OCI-LY3 (cell line): ENCODE measurements at regions not wholly inside any gene's neighbourhood (a gene's known extent, or its start where the extent isn't known, plus 50 kb on each side); places are given as distances from the start of the nearest gene placed in this dataset.

Experiments used
- H2AFZ ChIP-seq: fragments of 200-600, 300-600 bp; shearing (Covaris generic); 2 replicates; pipeline ENCODE4 v1.6.0; 2014; ENCODE audit warnings: antibody characterized with exemption, low read depth, low read length
- H3K27ac ChIP-seq: fragments of 200-600, 300-600 bp; sonication (generic); 2 replicates; pipeline ENCODE4 v1.5.1; 2014; ENCODE audit warnings: mild to moderate bottlenecking, low read length, moderate library complexity, mixed read lengths
- H3K27me3 ChIP-seq: fragments of 200-600, 300-600 bp; sonication (generic); 2 replicates; pipeline ENCODE4 v1.6.1; 2014; ENCODE audit warnings: low read depth, low read length, mixed read lengths
- H3K36me3 ChIP-seq: fragments of 200-600, 300-600 bp; sonication (generic); replicated peaks from 2 replicates; pipeline ENCODE3; 2014; ENCODE audit warnings: low read depth, low read length, mixed read lengths
- H3K4me1 ChIP-seq: fragments of 300-600, 200-600 bp; sonication (generic); 2 replicates; pipeline ENCODE4 v1.6.1; 2014; ENCODE audit warnings: low read length, mixed read lengths
- H3K4me2 ChIP-seq: fragments of 200-600, 300-600 bp; sonication (generic); 2 replicates; pipeline ENCODE4 v1.6.1; 2014; ENCODE audit warnings: low read length, mixed read lengths
- H3K4me3 ChIP-seq: fragments of 300-600, 200-600 bp; sonication (generic); 2 replicates; pipeline ENCODE4 v1.5.1; 2014; ENCODE audit warnings: antibody characterized with exemption, mild to moderate bottlenecking, low read length, moderate library complexity
- H3K79me2 ChIP-seq: fragments of 300-600, 200-600 bp; shearing (Covaris generic); 2 replicates; pipeline ENCODE4 v1.6.1; 2014; ENCODE audit warnings: mild to moderate bottlenecking, low read length, mixed read lengths
- H3K9ac ChIP-seq: fragments of 300-600, 200-600 bp; shearing (Covaris generic); 2 replicates; pipeline ENCODE4 v1.6.0; 2014; ENCODE audit warnings: mild to moderate bottlenecking, low read length, moderate library complexity
- H3K9me3 ChIP-seq: fragments of 200-600, 300-600 bp; shearing (Covaris generic); 2 replicates; pipeline ENCODE4 v1.6.1; 2014; ENCODE audit warnings: low read length, mixed read lengths; ENCODE audit not compliant: insufficient read depth
- H4K20me1 ChIP-seq: fragments of 200-600, 300-600 bp; sonication (generic); 2 replicates; pipeline ENCODE4 v1.6.1; 2016; ENCODE audit warnings: low read length, mixed read lengths; ENCODE audit not compliant: insufficient read depth
- CTCF ChIP-seq: fragments of 200-600, 300-600 bp; sonication (generic); IDR thresholded peaks from 2 replicates; pipeline ENCODE4 v1.5.1; 2014; ENCODE audit warnings: antibody characterized with exemption, low read length, low read depth
- EZH2phosphoT487 ChIP-seq: fragments of 200-600 bp; shearing (Covaris generic); IDR thresholded peaks from 2 replicates; pipeline ENCODE4 v1.6.1; 2018; ENCODE audit warnings: antibody characterized with exemption, mixed run types, low read depth

GRCh38 chr7:109387530-109387929 lies 817.9 kb downstream of the DNAJB9 start:
- H4K20me1 ChIP-seq = no peaks in the 10 kb centered on the region
- no peaks in the 10 kb centered on the region for H3K36me3 ChIP-seq
- H3K9me3 ChIP-seq = no peaks in the 10 kb centered on the region
- H3K4me2 ChIP-seq = no peak overlapping the region
- TF ChIP-seq EZH2phosphoT487 (no peak), CTCF (no peak)
- no peak overlapping the region for H3K9ac ChIP-seq
- H2AFZ ChIP-seq = no peak overlapping the region
- H3K27me3 ChIP-seq = no peaks in the 10 kb centered on the region
- H3K79me2 ChIP-seq = no peaks in the 10 kb centered on the region
- H3K4me3 ChIP-seq = no peak overlapping the region
- no peak overlapping the region for H3K27ac ChIP-seq
- no peaks in the 10 kb centered on the region for H3K4me1 ChIP-seq

- Histone ChIP-seq H3K4me2 (no peak overlapping the region), H3K9me3 (no peaks in the 10 kb centered on the region), H3K4me1 (no peaks in the 10 kb centered on the region), H3K27me3 (no peaks in the 10 kb centered on the region), H4K20me1 (no peaks in the 10 kb centered on the region), H3K27ac (no peak overlapping the region), H3K36me3 (no peaks in the 10 kb centered on the region), H2AFZ (no peak overlapping the region), H3K9ac (no peak overlapping the region), H3K79me2 (no peaks in the 10 kb centered on the region), H3K4me3 (no peak overlapping the region)
- no peak for TF ChIP-seq EZH2phosphoT487
- no peak for TF ChIP-seq CTCF
These were observed 821.6 kb downstream of the DNAJB9 start for GRCh38 chr7:109391240-109391639.

- Histone ChIP-seq H3K27ac (no peak overlapping the region), H3K36me3 (no peaks in the 10 kb centered on the region), H3K4me2 (no peak overlapping the region), H3K9ac (no peak overlapping the region), H3K27me3 (no peaks in the 10 kb centered on the region), H4K20me1 (no peaks in the 10 kb centered on the region), H3K9me3 (no peaks in the 10 kb centered on the region), H3K4me1 (no peaks in the 10 kb centered on the region), H3K79me2 (no peaks in the 10 kb centered on the region), H3K4me3 (no peak overlapping the region), H2AFZ (no peak overlapping the region)
- TF ChIP-seq EZH2phosphoT487 (no peak), CTCF (no peak)
These were observed 832.4 kb downstream of the DNAJB9 start for GRCh38 chr7:109402107-109402506.

- no peak overlapping the region for H2AFZ ChIP-seq
- H3K36me3 ChIP-seq = no peaks in the 10 kb centered on the region
- no peak overlapping the region for H3K9ac ChIP-seq
- no peak for TF ChIP-seq EZH2phosphoT487
- no peak for TF ChIP-seq CTCF
- no peaks in the 10 kb centered on the region for H3K4me1 ChIP-seq
- H3K9me3 ChIP-seq = no peaks in the 10 kb centered on the region
- no peaks in the 10 kb centered on the region for H3K79me2 ChIP-seq
- H4K20me1 ChIP-seq = no peaks in the 10 kb centered on the region
- no peak overlapping the region for H3K4me2 ChIP-seq
- H3K27ac ChIP-seq = no peak overlapping the region
- H3K4me3 ChIP-seq = no peak overlapping the region
- no peaks in the 10 kb centered on the region for H3K27me3 ChIP-seq
These were observed 838.1 kb downstream of the DNAJB9 start for GRCh38 chr7:109407756-109408155.
